Fibroblast of mammary gland (primary cell): ENCODE measurements at regions not wholly inside any gene's neighbourhood (a gene's known extent, or its start where the extent isn't known, plus 50 kb on each side); places are given as distances from the start of the nearest gene placed in this dataset.

Source experiments
- DNase-seq: peaks from one replicate; pipeline ENCODE4 v3.0.0-alpha.2; 2010; ENCODE audit warnings: low read depth
- H3K4me3 ChIP-seq: 2 replicates; pipeline ENCODE4 v1.5.1; 2011; ENCODE audit warnings: low read depth, mild to moderate bottlenecking, low read length, moderate library complexity; ENCODE audit not compliant: control insufficient read depth
- CTCF ChIP-seq: conservative IDR thresholded peaks from 2 replicates; pipeline ENCODE4 v1.5.1; 2011; ENCODE audit warnings: low read depth, low read length, inconsistent platforms; ENCODE audit not compliant: control insufficient read depth, insufficient read depth

GRCh38 chr4:141411936-141412335 is 191.2 kb downstream of the ZNF330 start:
- H3K4me3 ChIP-seq = no peak overlapping the region
- no peak for TF ChIP-seq CTCF
- DNase-seq = no peak

- H3K4me3 ChIP-seq = no peak overlapping the region
- no peak for DNase-seq
- TF ChIP-seq CTCF = no peak
Observed at GRCh38 chr4:141413366-141413765, 192.7 kb downstream of the ZNF330 start.

GRCh38 chr4:141415651-141416050 is 195.0 kb downstream of the ZNF330 start:
- H3K4me3 ChIP-seq = no peak overlapping the region
- DNase-seq = no peak
- TF ChIP-seq CTCF = no peak

GRCh38 chr4:141416219-141416618 is 195.5 kb downstream of the ZNF330 start:
- no peak overlapping the region for H3K4me3 ChIP-seq
- peak; percentile 62 for DNase-seq
- no peak for TF ChIP-seq CTCF

GRCh38 chr4:141416677-141417363 is 196.1 kb downstream of the ZNF330 start:
- peak; percentile 16 for DNase-seq
- H3K4me3 ChIP-seq = no peak overlapping the region
- TF ChIP-seq CTCF = no peak

GRCh38 chr4:141417387-141417786 is 196.7 kb downstream of the ZNF330 start:
- peak; percentile 35 for DNase-seq

More at GRCh38 chr4:141417387-141417786, 196.7 kb downstream of the ZNF330 start:
- TF ChIP-seq CTCF = no peak
- no peak overlapping the region for H3K4me3 ChIP-seq
